Panc1 (cell line): ENCODE measurements at regions not wholly inside any gene's neighbourhood (a gene's known extent, or its start where the extent isn't known, plus 50 kb on each side); places are given as distances from the start of the nearest gene placed in this dataset.

ENCODE experiments used
- ATAC-seq: fragments of 200-7000 bp; cut with Tn5 transposase; 2 replicates; pipeline ENCODE4 v1.9.1; 2020; ENCODE audit warnings: mild to moderate bottlenecking, moderate library complexity
- BruUV-seq: library from RNA; stranded (reverse); fragments of 400-500 nt; replicated peaks from 2 replicates; lab custom pipeline; 2021; lab: Mats Ljungman, UMichigan
- CTCF ChIA-PET: fragments of 300-600 bp; sonication (Branson Sonifier 250); formaldehyde crosslinking; loops from one replicate; lab custom pipeline; 2022; ENCODE audit warnings: antibody characterized with exemption; lab: Charles Lee
- POLR2A ChIA-PET: fragments of 300-600 bp; sonication (Branson Sonifier 250); formaldehyde crosslinking; loops from one replicate; lab custom pipeline; 2022; ENCODE audit warnings: antibody characterized with exemption; lab: Charles Lee
- DNase-seq: peaks from one replicate; pipeline ENCODE4 v3.0.0-alpha.2; 2010; ENCODE audit warnings: low read depth, low spot score
- H3K27ac ChIP-seq: 2 replicates; pipeline ENCODE4 v1.5.1; 2011; ENCODE audit warnings: mild to moderate bottlenecking, low read length, inconsistent platforms
- H3K27me3 ChIP-seq: fragments of 200-500 bp; sonication (Bioruptor generic); 2 replicates; pipeline ENCODE4 v1.6.0; 2014; ENCODE audit warnings: low read length, inconsistent platforms; ENCODE audit not compliant: control insufficient read depth, insufficient read depth
- H3K36me3 ChIP-seq: fragments of 200-500 bp; sonication (Bioruptor generic); 2 replicates; pipeline ENCODE4 v1.5.1; 2014; ENCODE audit warnings: inconsistent platforms, mild to moderate bottlenecking, low read length, moderate library complexity; ENCODE audit not compliant: control insufficient read depth, insufficient read depth
- H3K4me1 ChIP-seq: 2 replicates; pipeline ENCODE4 v1.5.1; 2011; ENCODE audit warnings: inconsistent platforms, mild to moderate bottlenecking, low read length, moderate library complexity; ENCODE audit not compliant: control insufficient read depth, insufficient read depth
- H3K4me3 ChIP-seq, 2 experiments: 2 replicates each; pipeline ENCODE4 v1.5.1; 2011 to 2012; ENCODE audit warnings: low read depth in 2 of 2, low read length in 2 of 2, mild to moderate bottlenecking in 2 of 2, inconsistent platforms in 1 of 2, moderate library complexity in 1 of 2
- H3K9me3 ChIP-seq: fragments of 200-500 bp; sonication (Bioruptor generic); 2 replicates; pipeline ENCODE4 v1.5.1; 2014; ENCODE audit warnings: low read depth, mild to moderate bottlenecking, inconsistent platforms, low read length, moderate library complexity; ENCODE audit not compliant: control insufficient read depth, insufficient read depth
- CTCF ChIP-seq: fragments of 450-650 bp; IDR thresholded peaks from 2 replicates; pipeline ENCODE4 v1.5.1; 2017; ENCODE audit warnings: mild to moderate bottlenecking
- POLR2AphosphoS5 ChIP-seq: IDR thresholded peaks from 2 replicates; pipeline ENCODE4 v1.6.1; 2012; ENCODE audit warnings: mild to moderate bottlenecking, low read depth, low read length, moderate library complexity
- SIN3A ChIP-seq: IDR thresholded peaks from 2 replicates; pipeline ENCODE4 v1.6.1; 2012; ENCODE audit warnings: low read depth, mild to moderate bottlenecking, low read length, moderate library complexity, borderline replicate concordance; ENCODE audit not compliant: insufficient read depth
- TCF7L2 ChIP-seq: IDR thresholded peaks from 2 replicates; pipeline ENCODE4 v1.6.1; 2011; ENCODE audit warnings: mild to moderate bottlenecking, low read depth, low read length, inconsistent platforms
- in situ Hi-C: cut with HindIII; loops from 2 replicates; pipeline ENCODE4 v1.10.0; 2016; ENCODE audit warnings: low sequenced_read_pairs, low pct_unique_long_range_greater_than_20kb
- intact Hi-C: fragments of 100-400 bp; cut with micrococcal nuclease; formaldehyde crosslinking; loops from one replicate; pipeline ENCODE4 v1.10.0; 2022; ENCODE audit not compliant: unreplicated experiment
- TF ChIP-seq, protein P1 (sequence below), 2 experiments: IDR thresholded peaks; 2 replicates each; pipeline ENCODE4 v1.6.1; 2011 to 2012; ENCODE audit warnings: low read depth in 2 of 2, control low read depth in 1 of 2, low read length in 1 of 2, mild to moderate bottlenecking in 1 of 2, moderate library complexity in 1 of 2; ENCODE audit not compliant: insufficient read depth in 1 of 2

GRCh38 chr5:117743337-117743736 is 1168.7 kb upstream of the SEMA6A start:
- intact Hi-C loops: no loop called here
- POLR2A ChIA-PET: no interaction called here
- no peak overlapping the region for H3K27ac ChIP-seq
- DNase-seq (no peak), ATAC-seq (no peak)
- no peak overlapping the region for H3K4me3 ChIP-seq
- BruUV-seq: no TSS peak
- TF ChIP-seq TCF7L2 (no peak), SIN3A (no peak), CTCF (no peak), POLR2AphosphoS5 (no peak)
- TF ChIP-seq, protein P1, sequence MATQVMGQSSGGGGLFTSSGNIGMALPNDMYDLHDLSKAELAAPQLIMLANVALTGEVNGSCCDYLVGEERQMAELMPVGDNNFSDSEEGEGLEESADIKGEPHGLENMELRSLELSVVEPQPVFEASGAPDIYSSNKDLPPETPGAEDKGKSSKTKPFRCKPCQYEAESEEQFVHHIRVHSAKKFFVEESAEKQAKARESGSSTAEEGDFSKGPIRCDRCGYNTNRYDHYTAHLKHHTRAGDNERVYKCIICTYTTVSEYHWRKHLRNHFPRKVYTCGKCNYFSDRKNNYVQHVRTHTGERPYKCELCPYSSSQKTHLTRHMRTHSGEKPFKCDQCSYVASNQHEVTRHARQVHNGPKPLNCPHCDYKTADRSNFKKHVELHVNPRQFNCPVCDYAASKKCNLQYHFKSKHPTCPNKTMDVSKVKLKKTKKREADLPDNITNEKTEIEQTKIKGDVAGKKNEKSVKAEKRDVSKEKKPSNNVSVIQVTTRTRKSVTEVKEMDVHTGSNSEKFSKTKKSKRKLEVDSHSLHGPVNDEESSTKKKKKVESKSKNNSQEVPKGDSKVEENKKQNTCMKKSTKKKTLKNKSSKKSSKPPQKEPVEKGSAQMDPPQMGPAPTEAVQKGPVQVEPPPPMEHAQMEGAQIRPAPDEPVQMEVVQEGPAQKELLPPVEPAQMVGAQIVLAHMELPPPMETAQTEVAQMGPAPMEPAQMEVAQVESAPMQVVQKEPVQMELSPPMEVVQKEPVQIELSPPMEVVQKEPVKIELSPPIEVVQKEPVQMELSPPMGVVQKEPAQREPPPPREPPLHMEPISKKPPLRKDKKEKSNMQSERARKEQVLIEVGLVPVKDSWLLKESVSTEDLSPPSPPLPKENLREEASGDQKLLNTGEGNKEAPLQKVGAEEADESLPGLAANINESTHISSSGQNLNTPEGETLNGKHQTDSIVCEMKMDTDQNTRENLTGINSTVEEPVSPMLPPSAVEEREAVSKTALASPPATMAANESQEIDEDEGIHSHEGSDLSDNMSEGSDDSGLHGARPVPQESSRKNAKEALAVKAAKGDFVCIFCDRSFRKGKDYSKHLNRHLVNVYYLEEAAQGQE (IDR thresholded peaks at IDR 0.05; ENCODE audit: insufficient read depth in 1 of 2, low read depth in 2 of 2, low read length in 1 of 2): no peak
- H3K27me3 ChIP-seq: no peaks in the 10 kb centered on the region
- no peaks in the 10 kb centered on the region for H3K9me3 ChIP-seq
- no peaks in the 10 kb centered on the region for H3K36me3 ChIP-seq
- CTCF ChIA-PET: no interaction called here
- in situ Hi-C loops: no loop called here
- H3K4me1 ChIP-seq: no peaks in the 10 kb centered on the region

DNA sequence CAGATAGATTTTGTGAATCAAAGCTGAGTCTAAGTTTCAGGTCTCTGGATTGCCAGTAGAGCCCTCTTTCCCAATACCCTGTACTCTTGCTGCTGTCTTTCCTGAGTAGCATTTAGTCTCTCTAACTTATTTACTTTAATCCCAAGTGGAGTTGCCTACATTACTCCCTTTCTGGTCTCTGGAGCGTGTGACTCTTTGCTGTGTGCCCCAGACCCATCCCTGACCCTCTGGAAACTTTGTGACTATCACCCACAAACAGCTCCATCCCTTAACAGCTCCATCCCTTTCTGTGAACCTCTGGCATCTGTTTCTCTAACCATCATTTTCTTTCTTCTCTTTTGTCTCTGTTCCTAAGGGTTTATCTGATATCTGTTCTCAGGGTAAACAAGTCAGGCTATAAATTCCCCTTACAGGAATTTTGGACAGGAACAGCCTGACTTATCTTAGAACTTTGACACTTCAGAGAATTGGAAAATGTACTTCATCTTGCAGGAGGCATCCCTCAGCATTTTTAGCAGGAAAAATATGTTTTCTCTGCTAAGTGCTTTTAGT is 1167.1 kb upstream of the SEMA6A start:
- no peak overlapping the region for H3K27ac ChIP-seq
- in situ Hi-C loops (no loop called here), intact Hi-C loops (no loop called here)
- H3K4me1 ChIP-seq: no peaks in the 10 kb centered on the region
- DNase-seq (no peak), ATAC-seq (no peak)
- CTCF ChIA-PET: no interaction called here
- POLR2A ChIA-PET: no interaction called here
- no peak overlapping the region for H3K4me3 ChIP-seq
- H3K36me3 ChIP-seq: no peaks in the 10 kb centered on the region
- no peaks in the 10 kb centered on the region for H3K27me3 ChIP-seq
- no TSS peak for BruUV-seq
- no peaks in the 10 kb centered on the region for H3K9me3 ChIP-seq
- no peak for TF ChIP-seq TCF7L2
- no peak for TF ChIP-seq POLR2AphosphoS5
- TF ChIP-seq SIN3A: no peak
- TF ChIP-seq, protein P1 (IDR thresholded peaks at IDR 0.05; ENCODE audit: insufficient read depth in 1 of 2, low read depth in 2 of 2, low read length in 1 of 2): no peak
- TF ChIP-seq CTCF: no peak
